Keratinocyte (primary cell): ENCODE measurements at regions not wholly inside any gene's neighbourhood (a gene's known extent, or its start where the extent isn't known, plus 50 kb on each side); places are given as distances from the start of the nearest gene placed in this dataset.

Source experiments
- DNase-seq: peaks from one replicate; pipeline ENCODE4 v3.0.0-alpha.2; 2011; ENCODE audit warnings: low read depth, missing footprints, low spot score
- FAIRE-seq: peaks from 2 replicates; lab custom pipeline; 2011; peaks lifted over from hg19 to GRCh38; lab: Jason Lieb, UNC
- H2AFZ ChIP-seq: 2 replicates; pipeline ENCODE4 v1.6.0; 2012; ENCODE audit warnings: low read length, control low read depth, inconsistent platforms; ENCODE audit not compliant: control insufficient read depth
- H3K27ac ChIP-seq: 2 replicates; pipeline ENCODE4 v1.5.1; 2011; ENCODE audit warnings: low read length; ENCODE audit not compliant: control insufficient read depth, insufficient read depth
- H3K27me3 ChIP-seq: 3 replicates; pipeline ENCODE4 v1.6.0; 2011; ENCODE audit warnings: low read length; ENCODE audit not compliant: control insufficient read depth, insufficient read depth; ENCODE audit errors: extremely low read depth
- H3K36me3 ChIP-seq, 2 experiments: 2 replicates in 1 of 2; 3 replicates in 1 of 2; pipeline ENCODE4 v1.5.1; 2011; ENCODE audit warnings: low read length in 2 of 2, mild to moderate bottlenecking in 1 of 2; ENCODE audit not compliant: control insufficient read depth in 2 of 2, insufficient read depth in 2 of 2; ENCODE audit errors: extremely low read depth in 1 of 2
- H3K4me1 ChIP-seq: 3 replicates; pipeline ENCODE4 v1.5.1; 2011; ENCODE audit warnings: low read length; ENCODE audit not compliant: control insufficient read depth, insufficient read depth; ENCODE audit errors: extremely low read depth
- H3K4me2 ChIP-seq: 3 replicates; pipeline ENCODE4 v1.6.0; 2011; ENCODE audit warnings: low read depth, low read length; ENCODE audit not compliant: control insufficient read depth, insufficient read depth; ENCODE audit errors: extremely low read depth
- H3K4me3 ChIP-seq, 3 experiments: fragments of 200-600 bp in 1 of 3; sonication (generic) in 1 of 3; 2 replicates in 2 of 3; 3 replicates in 1 of 3; pipeline ENCODE4 v1.5.1; 2011 to 2016; ENCODE audit warnings: low read length in 3 of 3, mild to moderate bottlenecking in 3 of 3, control low read depth in 2 of 3, inconsistent platforms in 1 of 3, low read depth in 1 of 3, mixed read lengths in 1 of 3, mixed run types in 1 of 3, moderate library complexity in 1 of 3; ENCODE audit not compliant: control insufficient read depth in 2 of 3, insufficient read depth in 2 of 3; ENCODE audit errors: extremely low read depth in 1 of 3
- H3K79me2 ChIP-seq: 2 replicates; pipeline ENCODE4 v1.6.0; 2012; ENCODE audit warnings: low read length; ENCODE audit not compliant: control insufficient read depth, insufficient read depth
- H3K9ac ChIP-seq: 3 replicates; pipeline ENCODE4 v1.6.0; 2011; ENCODE audit warnings: low read length; ENCODE audit not compliant: control insufficient read depth, insufficient read depth; ENCODE audit errors: extremely low read depth
- H3K9me1 ChIP-seq: 3 replicates; pipeline ENCODE4 v1.6.0; 2011; ENCODE audit warnings: low read length; ENCODE audit not compliant: control insufficient read depth, insufficient read depth; ENCODE audit errors: extremely low read depth
- H3K9me3 ChIP-seq: 2 replicates; pipeline ENCODE4 v1.5.1; 2012; ENCODE audit warnings: low read depth, low read length; ENCODE audit not compliant: control insufficient read depth
- H4K20me1 ChIP-seq: 3 replicates; pipeline ENCODE4 v1.6.0; 2011; ENCODE audit warnings: low read length; ENCODE audit not compliant: control insufficient read depth, insufficient read depth; ENCODE audit errors: extremely low read depth
- EZH2 ChIP-seq: IDR thresholded peaks from one replicate; pipeline ENCODE4 v1.6.1; 2012; ENCODE audit warnings: inconsistent platforms, mild to moderate bottlenecking, low read length, moderate library complexity
- dilution Hi-C: fragments of 300-500 bp; cut with MboI; formaldehyde crosslinking; loops from one replicate; pipeline ENCODE4 v1.7.0; 2020; ENCODE audit warnings: low sequenced_read_pairs; ENCODE audit not compliant: extremely low pct_ligation_motif_present
- TF ChIP-seq, protein P1 (sequence below), 3 experiments: IDR thresholded peaks in 1 of 3; conservative IDR thresholded peaks in 1 of 3; optimal IDR thresholded peaks in 1 of 3; 2 replicates in 2 of 3; 3 replicates in 1 of 3; pipeline versions ENCODE3 to v1.5.1; 2011; ENCODE audit warnings: low read length in 3 of 3, mild to moderate bottlenecking in 3 of 3, moderate library complexity in 2 of 3, control low read depth in 1 of 3, inconsistent platforms in 1 of 3; ENCODE audit not compliant: insufficient read depth in 2 of 3; ENCODE audit errors: extremely low read depth in 1 of 3

DNA sequence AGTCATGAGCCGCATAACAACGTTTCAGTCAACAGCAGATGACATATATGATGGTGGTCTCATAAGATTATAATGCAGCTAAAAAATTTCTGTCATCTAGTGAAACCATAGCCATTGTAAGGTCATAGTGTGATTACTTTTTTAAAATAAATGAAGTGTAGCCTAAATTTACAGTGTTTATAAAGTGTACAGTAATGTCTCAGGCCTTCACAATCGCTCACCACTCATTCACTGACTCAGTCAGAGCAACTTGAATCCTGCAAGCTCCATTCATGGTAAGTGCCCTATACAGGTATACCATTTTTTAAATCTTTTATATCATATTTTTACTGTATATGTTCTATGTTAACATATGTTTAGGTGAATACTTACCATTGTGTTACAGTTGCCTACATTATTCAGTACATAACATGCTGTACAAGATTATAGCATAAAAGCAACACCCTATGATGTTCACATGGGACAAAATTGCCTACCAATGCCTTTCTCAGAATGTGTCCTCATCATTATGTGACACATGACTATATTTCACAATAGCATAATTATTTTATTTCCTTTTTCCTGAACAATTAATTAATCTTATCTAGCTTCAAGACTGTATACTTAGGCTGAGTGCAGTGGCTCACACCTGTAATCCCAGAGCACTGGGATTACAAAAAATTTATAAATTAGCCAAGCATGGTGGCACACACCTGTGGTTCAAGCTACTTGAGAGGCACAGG is 1115.9 kb upstream of the ZEB2 start:
- dilution Hi-C loops = no loop called here
- H3K9me1 ChIP-seq = no peaks in the 10 kb centered on the region
- no peak for TF ChIP-seq EZH2
- TF ChIP-seq, protein P1, sequence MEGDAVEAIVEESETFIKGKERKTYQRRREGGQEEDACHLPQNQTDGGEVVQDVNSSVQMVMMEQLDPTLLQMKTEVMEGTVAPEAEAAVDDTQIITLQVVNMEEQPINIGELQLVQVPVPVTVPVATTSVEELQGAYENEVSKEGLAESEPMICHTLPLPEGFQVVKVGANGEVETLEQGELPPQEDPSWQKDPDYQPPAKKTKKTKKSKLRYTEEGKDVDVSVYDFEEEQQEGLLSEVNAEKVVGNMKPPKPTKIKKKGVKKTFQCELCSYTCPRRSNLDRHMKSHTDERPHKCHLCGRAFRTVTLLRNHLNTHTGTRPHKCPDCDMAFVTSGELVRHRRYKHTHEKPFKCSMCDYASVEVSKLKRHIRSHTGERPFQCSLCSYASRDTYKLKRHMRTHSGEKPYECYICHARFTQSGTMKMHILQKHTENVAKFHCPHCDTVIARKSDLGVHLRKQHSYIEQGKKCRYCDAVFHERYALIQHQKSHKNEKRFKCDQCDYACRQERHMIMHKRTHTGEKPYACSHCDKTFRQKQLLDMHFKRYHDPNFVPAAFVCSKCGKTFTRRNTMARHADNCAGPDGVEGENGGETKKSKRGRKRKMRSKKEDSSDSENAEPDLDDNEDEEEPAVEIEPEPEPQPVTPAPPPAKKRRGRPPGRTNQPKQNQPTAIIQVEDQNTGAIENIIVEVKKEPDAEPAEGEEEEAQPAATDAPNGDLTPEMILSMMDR (optimal IDR thresholded peaks at IDR 0.05 in 1 of 3, IDR thresholded peaks at IDR 0.05 in 1 of 3, conservative IDR thresholded peaks at IDR 0.05 in 1 of 3; ENCODE audit: extremely low read depth in 1 of 3, insufficient read depth in 2 of 3, low read length in 3 of 3) = no peak
- H3K4me2 ChIP-seq = no peak overlapping the region
- no peaks in the 10 kb centered on the region for H3K9me3 ChIP-seq
- no peak for DNase-seq
- H3K36me3 ChIP-seq = no peaks in the 10 kb centered on the region
- no peak overlapping the region for H2AFZ ChIP-seq
- FAIRE-seq = no peak
- no peaks in the 10 kb centered on the region for H3K79me2 ChIP-seq
- H4K20me1 ChIP-seq = no peaks in the 10 kb centered on the region
- no peak overlapping the region for H3K4me3 ChIP-seq
- H3K4me1 ChIP-seq = no peaks in the 10 kb centered on the region
- H3K9ac ChIP-seq = no peak overlapping the region
- no peak overlapping the region for H3K27ac ChIP-seq
- no peaks in the 10 kb centered on the region for H3K27me3 ChIP-seq

DNA sequence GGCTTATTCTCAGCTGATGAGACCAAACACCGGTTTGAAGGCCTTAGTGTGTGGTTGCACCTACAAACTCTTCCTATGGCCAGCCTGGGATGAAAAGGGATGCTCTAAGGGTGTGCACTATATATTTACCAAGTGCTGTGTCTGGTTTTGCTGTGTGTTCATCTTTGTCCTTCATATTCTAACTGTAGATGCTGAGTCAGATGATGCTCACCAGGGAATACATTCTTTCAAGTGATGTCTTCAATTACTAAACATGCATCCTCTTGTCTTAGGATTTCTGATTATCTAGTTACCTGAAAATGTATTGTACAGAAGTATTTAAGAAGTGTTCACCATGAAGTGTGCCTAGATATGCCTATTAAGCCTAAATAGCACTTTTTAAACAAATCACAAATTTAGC is 1111.6 kb upstream of the ZEB2 start:
- Histone ChIP-seq H3K27ac (no peak overlapping the region), H3K36me3 (no peaks in the 10 kb centered on the region), H3K9ac (no peak overlapping the region), H2AFZ (no peak overlapping the region), H3K27me3 (no peaks in the 10 kb centered on the region), H3K79me2 (no peaks in the 10 kb centered on the region), H3K9me1 (no peaks in the 10 kb centered on the region), H3K4me2 (no peak overlapping the region), H4K20me1 (no peaks in the 10 kb centered on the region), H3K4me1 (no peaks in the 10 kb centered on the region), H3K4me3 (no peak overlapping the region), H3K9me3 (no peaks in the 10 kb centered on the region)
- TF ChIP-seq EZH2 = no peak
- TF ChIP-seq, protein P1 (optimal IDR thresholded peaks at IDR 0.05 in 1 of 3, IDR thresholded peaks at IDR 0.05 in 1 of 3, conservative IDR thresholded peaks at IDR 0.05 in 1 of 3; ENCODE audit: extremely low read depth in 1 of 3, insufficient read depth in 2 of 3, low read length in 3 of 3) = no peak
- peak; percentile 64 for FAIRE-seq
- dilution Hi-C loops = no loop called here
- DNase-seq = no peak
